ENCODE measurements at regions not wholly inside any gene's neighbourhood (a gene's known extent, or its start where the extent isn't known, plus 50 kb on each side); places are given as distances from the start of the nearest gene placed in this dataset.

GRCh38 chr2:79453918-79454317 lies 58.9 kb upstream of the CTNNA2 start:
- no peak for DNase-seq

GRCh38 chr2:79452651-79453050 lies 60.2 kb upstream of the CTNNA2 start:
- DNase-seq: no peak

GRCh38 chr2:79447463-79447862 lies 65.4 kb upstream of the CTNNA2 start:
- DNase-seq: no peak

- DNase-seq: no peak
Observed at GRCh38 chr2:79446313-79446712, 66.5 kb upstream of the CTNNA2 start.

GRCh38 chr2:79437433-79438267 lies 75.2 kb upstream of the CTNNA2 start:
- DNase-seq: peak; percentile 21

GRCh38 chr2:79434362-79434761 lies 78.5 kb upstream of the CTNNA2 start:
- no peak for DNase-seq

- DNase-seq: no peak
Observed at GRCh38 chr2:79432731-79433146, 80.1 kb upstream of the CTNNA2 start.

GRCh38 chr2:79428745-79429144 lies 84.1 kb upstream of the CTNNA2 start:
- no peak for DNase-seq

- DNase-seq: no peak
Observed at GRCh38 chr2:79414690-79415089, 98.2 kb upstream of the CTNNA2 start.

GRCh38 chr2:79394485-79394859 lies 118.4 kb upstream of the CTNNA2 start:
- no peak for DNase-seq

- DNase-seq: peak; percentile 7
Observed at GRCh38 chr2:79393806-79394484, 118.9 kb upstream of the CTNNA2 start.

GRCh38 chr2:79393107-79393685 lies 119.7 kb upstream of the CTNNA2 start:
- DNase-seq: no peak

- no peak for DNase-seq
Observed at GRCh38 chr2:79389481-79389880, 123.4 kb upstream of the CTNNA2 start.

- no peak for DNase-seq
Observed at GRCh38 chr2:79388024-79388423, 124.8 kb upstream of the CTNNA2 start.

- no peak for DNase-seq
Observed at GRCh38 chr2:79387431-79387830, 125.4 kb upstream of the CTNNA2 start.

- no peak for DNase-seq
Observed at GRCh38 chr2:79383681-79384080, 129.2 kb upstream of the CTNNA2 start.

- no peak for DNase-seq
Observed at GRCh38 chr2:79375817-79376216, 137.0 kb upstream of the CTNNA2 start.

GRCh38 chr2:79373358-79374130 lies 139.3 kb upstream of the CTNNA2 start:
- DNase-seq: no peak

- DNase-seq: no peak
Observed at GRCh38 chr2:79370976-79371538, 141.8 kb upstream of the CTNNA2 start.

- no peak for DNase-seq
Observed at GRCh38 chr2:79369127-79369526, 143.7 kb upstream of the CTNNA2 start.

GRCh38 chr2:79368116-79368630 lies 144.7 kb upstream of the CTNNA2 start:
- no peak for DNase-seq

- no peak for DNase-seq
Observed at GRCh38 chr2:79359419-79359818, 153.4 kb upstream of the CTNNA2 start.

Measured in right kidney (tissue), 1 donor.